H54 (cell line): ENCODE measurements at regions not wholly inside any gene's neighbourhood (a gene's known extent, or its start where the extent isn't known, plus 50 kb on each side); places are given as distances from the start of the nearest gene placed in this dataset.
A peak's percentile ranks its signal among the peaks of the same experiment; 100 is the strongest.

Experiments
- DNase-seq: peaks from one replicate; pipeline ENCODE4 v3.0.0; 2011; ENCODE audit warnings: low spot score, mixed read lengths; ENCODE audit not compliant: insufficient read length
- FAIRE-seq: peaks from 3 replicates; lab custom pipeline; 2011; peaks lifted over from hg19 to GRCh38; lab: Jason Lieb, UNC
- POLR2A ChIP-seq: IDR thresholded peaks from 2 replicates; pipeline ENCODE4 v1.6.1; 2011; ENCODE audit warnings: low read depth, mild to moderate bottlenecking, low read length

- no peak for DNase-seq
- TF ChIP-seq POLR2A = no peak
- no peak for FAIRE-seq
Observed at GRCh38 chr2:193668557-193669323, 1474.0 kb upstream of the TMEFF2 start.

- DNase-seq (no peak), FAIRE-seq (no peak)
- no peak for TF ChIP-seq POLR2A
Observed at GRCh38 chr2:193627927-193628272, 1433.2 kb upstream of the TMEFF2 start.

GRCh38 chr2:193627187-193627926 is 1432.6 kb upstream of the TMEFF2 start:
- TF ChIP-seq POLR2A = no peak
- no peak for DNase-seq
- FAIRE-seq = no peak

- no peak for FAIRE-seq
- TF ChIP-seq POLR2A = no peak
- no peak for DNase-seq
Observed at GRCh38 chr2:193608451-193608850, 1413.7 kb upstream of the TMEFF2 start.

- no peak for DNase-seq
- no peak for TF ChIP-seq POLR2A
- FAIRE-seq = no peak
Observed at GRCh38 chr2:193590831-193591230, 1396.1 kb upstream of the TMEFF2 start.

- DNase-seq (peak; percentile 9), FAIRE-seq (peak; percentile 90)
- TF ChIP-seq POLR2A = no peak
Observed at GRCh38 chr2:193584522-193584938, 1389.8 kb upstream of the TMEFF2 start.

- DNase-seq (peak; percentile 15), FAIRE-seq (peak; percentile 81)
- no peak for TF ChIP-seq POLR2A
Observed at GRCh38 chr2:193583638-193584400, 1389.1 kb upstream of the TMEFF2 start.

- DNase-seq (no peak), FAIRE-seq (no peak)
- no peak for TF ChIP-seq POLR2A
Observed at GRCh38 chr2:193581807-193582206, 1387.1 kb upstream of the TMEFF2 start.

- no peak for FAIRE-seq
- no peak for TF ChIP-seq POLR2A
- DNase-seq = no peak
Observed at GRCh38 chr2:193580176-193580950, 1385.6 kb upstream of the TMEFF2 start.

GRCh38 chr2:193566886-193567285 is 1372.2 kb upstream of the TMEFF2 start:
- no peak for DNase-seq
- FAIRE-seq = no peak
- no peak for TF ChIP-seq POLR2A

GRCh38 chr2:193566276-193566675 is 1371.5 kb upstream of the TMEFF2 start:
- no peak for DNase-seq
- no peak for FAIRE-seq
- TF ChIP-seq POLR2A = no peak

- FAIRE-seq = no peak
- DNase-seq = no peak
- TF ChIP-seq POLR2A = no peak
Observed at GRCh38 chr2:193562031-193562430, 1367.3 kb upstream of the TMEFF2 start.

- DNase-seq (no peak), FAIRE-seq (no peak)
- TF ChIP-seq POLR2A = no peak
Observed at GRCh38 chr2:193561054-193561453, 1366.3 kb upstream of the TMEFF2 start.
